ENCODE measurements at regions not wholly inside any gene's neighbourhood (a gene's known extent, or its start where the extent isn't known, plus 50 kb on each side); places are given as distances from the start of the nearest gene placed in this dataset.

GRCh38 chr2:88809216-88809615 is 117.7 kb downstream of the RPIA start:
- Histone ChIP-seq H3K4me3 (ENCODE audit: low read length) (no peak overlapping the region), H3F3A (ENCODE audit: control insufficient read depth, insufficient read depth) (no peaks in the 10 kb centered on the region), H4K20me1 (ENCODE audit: control insufficient read depth, insufficient read depth, low read depth, low read length) (no peaks in the 10 kb centered on the region), H3K9me2 (replicated peaks; ENCODE audit: control insufficient read depth, low read length) (no peaks in the 10 kb centered on the region), H3K27me3 (ENCODE audit: control insufficient read depth, low read length) (no peaks in the 10 kb centered on the region), H3K9me3 (ENCODE audit: control insufficient read depth, insufficient read depth, low read length) (no peaks in the 10 kb centered on the region), H3K4me1 (ENCODE audit: control insufficient read depth, low read length) (peaks cover 4% of the 10 kb centered on the region; the same call in 1 of the 2 replicates), H3K79me2 (ENCODE audit: control insufficient read depth, low read length) (no peaks in the 10 kb centered on the region), H3K27ac (ENCODE audit: low read depth, low read length) (no peak overlapping the region), H3K36me3 (ENCODE audit: control insufficient read depth, low read length) (peaks cover 22% of the 10 kb centered on the region), H3K4me2 (ENCODE audit: low read length) (no peak overlapping the region)
- TF ChIP-seq CTCF (IDR thresholded peaks at IDR 0.05; ENCODE audit: low read depth, low read length, poor library complexity, severe bottlenecking) (no peak), EZH2phosphoT487 (IDR thresholded peaks at IDR 0.05; ENCODE audit: borderline replicate concordance, low read length) (no peak)

GRCh38 chr2:88810017-88810416 is 118.5 kb downstream of the RPIA start:
- no peaks in the 10 kb centered on the region for H3F3A ChIP-seq (ENCODE audit: control insufficient read depth, insufficient read depth)
- no peak overlapping the region for H3K4me3 ChIP-seq (ENCODE audit: low read length)
- peaks cover under 1% of the 10 kb centered on the region; the same call in 1 of the 2 replicates for H3K9me3 ChIP-seq (ENCODE audit: control insufficient read depth, insufficient read depth, low read length)
- H3K4me2 ChIP-seq (ENCODE audit: low read length): no peak overlapping the region
- no peaks in the 10 kb centered on the region for H4K20me1 ChIP-seq (ENCODE audit: control insufficient read depth, insufficient read depth, low read depth, low read length)
- no peaks in the 10 kb centered on the region for H3K9me2 ChIP-seq (replicated peaks; ENCODE audit: control insufficient read depth, low read length)
- no peaks in the 10 kb centered on the region for H3K79me2 ChIP-seq (ENCODE audit: control insufficient read depth, low read length)
- H3K4me1 ChIP-seq (ENCODE audit: control insufficient read depth, low read length): peaks cover 4% of the 10 kb centered on the region
- peaks cover 30% of the 10 kb centered on the region for H3K36me3 ChIP-seq (ENCODE audit: control insufficient read depth, low read length)
- TF ChIP-seq CTCF (IDR thresholded peaks at IDR 0.05; ENCODE audit: low read depth, low read length, poor library complexity, severe bottlenecking): no peak
- TF ChIP-seq EZH2phosphoT487 (IDR thresholded peaks at IDR 0.05; ENCODE audit: borderline replicate concordance, low read length): no peak
- H3K27ac ChIP-seq (ENCODE audit: low read depth, low read length): no peak overlapping the region; the same call in 1 of the 2 replicates
- no peaks in the 10 kb centered on the region for H3K27me3 ChIP-seq (ENCODE audit: control insufficient read depth, low read length)

- Histone ChIP-seq H3K4me2 (ENCODE audit: low read length) (no peak overlapping the region), H3K36me3 (ENCODE audit: control insufficient read depth, low read length) (peaks cover 34% of the 10 kb centered on the region), H3K9me3 (ENCODE audit: control insufficient read depth, insufficient read depth, low read length) (peaks cover 6% of the 10 kb centered on the region; the same call in 1 of the 2 replicates), H3K27me3 (ENCODE audit: control insufficient read depth, low read length) (no peaks in the 10 kb centered on the region), H3F3A (ENCODE audit: control insufficient read depth, insufficient read depth) (no peaks in the 10 kb centered on the region), H3K9me2 (replicated peaks; ENCODE audit: control insufficient read depth, low read length) (no peaks in the 10 kb centered on the region), H3K79me2 (ENCODE audit: control insufficient read depth, low read length) (no peaks in the 10 kb centered on the region), H3K4me1 (ENCODE audit: control insufficient read depth, low read length) (peaks cover 8% of the 10 kb centered on the region), H3K27ac (ENCODE audit: low read depth, low read length) (no peak overlapping the region), H4K20me1 (ENCODE audit: control insufficient read depth, insufficient read depth, low read depth, low read length) (no peaks in the 10 kb centered on the region), H3K4me3 (ENCODE audit: low read length) (no peak overlapping the region)
- no peak for TF ChIP-seq CTCF (IDR thresholded peaks at IDR 0.05; ENCODE audit: low read depth, low read length, poor library complexity, severe bottlenecking)
- no peak for TF ChIP-seq EZH2phosphoT487 (IDR thresholded peaks at IDR 0.05; ENCODE audit: borderline replicate concordance, low read length)
These were observed 119.0 kb downstream of the RPIA start for GRCh38 chr2:88810488-88810887.

Data from DOHH2 (cell line).